Fibroblast of villous mesenchyme (primary cell): ENCODE measurements at regions not wholly inside any gene's neighbourhood (a gene's known extent, or its start where the extent isn't known, plus 50 kb on each side); places are given as distances from the start of the nearest gene placed in this dataset.
"Not testable (repeated sequence)": the region's sequence is repeated elsewhere in the genome, so short reads cannot be mapped to it uniquely, and the experiment has no call there.

ENCODE experiments used
- DNase-seq: peaks from one replicate; pipeline ENCODE4 v3.0.0-alpha.2; 2010; ENCODE audit warnings: low read depth
- H3K4me3 ChIP-seq: 2 replicates; pipeline ENCODE4 v1.5.1; 2011; ENCODE audit warnings: low read depth, mild to moderate bottlenecking, low read length
- CTCF ChIP-seq: IDR thresholded peaks from 2 replicates; pipeline ENCODE4 v1.5.1; 2012; ENCODE audit warnings: low read depth, mild to moderate bottlenecking, low read length; ENCODE audit not compliant: insufficient read depth

DNA sequence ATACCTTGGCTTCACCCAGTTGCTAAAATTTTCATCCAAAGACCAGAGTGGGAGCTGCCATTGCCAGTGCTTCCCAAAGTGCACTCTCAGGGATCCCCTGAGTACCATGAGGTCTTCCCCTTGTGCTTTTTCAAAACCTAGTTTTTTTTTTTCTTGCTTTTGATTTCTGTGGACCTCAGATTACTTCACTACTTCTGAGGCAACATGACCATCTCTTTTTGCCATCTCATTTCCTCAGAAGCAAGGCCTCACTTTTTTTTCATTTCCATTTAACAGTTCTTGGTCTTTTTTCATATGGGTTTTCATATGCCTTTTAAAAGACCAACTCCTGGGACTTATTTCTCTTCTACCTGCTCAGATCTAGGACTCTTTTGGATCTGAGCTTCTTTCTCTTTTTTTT is 64.1 kb upstream of the MMS22L start:
- DNase-seq: no peak
- H3K4me3 ChIP-seq: no peak overlapping the region
- TF ChIP-seq CTCF: no peak

GRCh38 chr6:97361286-97361685 is 78.3 kb upstream of the MMS22L start:
- no peak for DNase-seq
- no peak for TF ChIP-seq CTCF

GRCh38 chr6:97364327-97364726 is 81.3 kb upstream of the MMS22L start:
- no peak for TF ChIP-seq CTCF
- no peak for DNase-seq
- H3K4me3 ChIP-seq: no peak overlapping the region

More at GRCh38 chr6:97361286-97361685, 78.3 kb upstream of the MMS22L start:
- H3K4me3 ChIP-seq: no peak overlapping the region

GRCh38 chr6:97382071-97382470 is 99.1 kb upstream of the MMS22L start:
- DNase-seq, H3K4me3 ChIP-seq: not testable (repeated sequence)

DNA sequence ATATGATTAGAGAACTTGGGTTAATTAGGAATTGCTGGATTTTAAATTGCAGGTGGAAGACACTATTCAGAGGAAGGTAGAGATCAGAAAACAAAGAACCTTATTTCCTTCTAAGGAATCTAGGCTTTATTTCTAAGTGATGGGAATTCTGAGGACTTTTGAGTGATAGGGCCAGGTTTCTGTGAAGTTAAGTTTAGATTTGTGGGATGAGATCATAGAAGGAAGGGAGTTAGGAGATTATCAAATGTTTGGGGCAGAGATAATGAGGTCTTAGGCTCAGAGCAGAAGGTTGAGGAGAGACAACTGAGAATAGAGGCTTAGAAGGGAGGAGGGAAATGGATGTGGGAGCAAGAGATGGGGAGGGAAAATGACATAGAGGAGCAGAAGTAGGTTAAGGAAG is 109.7 kb upstream of the MMS22L start:
- no peak for DNase-seq

GRCh38 chr6:97394160-97394748 is 111.2 kb upstream of the MMS22L start:
- peak; percentile 94 for TF ChIP-seq CTCF
- peak; percentile 61 for DNase-seq
- H3K4me3 ChIP-seq: no peak overlapping the region

More for the DNA sequence above, 109.7 kb upstream of the MMS22L start:
- no peak overlapping the region for H3K4me3 ChIP-seq
- no peak for TF ChIP-seq CTCF

GRCh38 chr6:97396880-97397279 is 113.9 kb upstream of the MMS22L start:
- no peak overlapping the region for H3K4me3 ChIP-seq
- DNase-seq: no peak
- TF ChIP-seq CTCF: no peak

GRCh38 chr6:97399208-97399607 is 116.2 kb upstream of the MMS22L start:
- DNase-seq: no peak
- no peak for TF ChIP-seq CTCF
- no peak overlapping the region for H3K4me3 ChIP-seq
